SW 1271 (cell line): ENCODE measurements at regions not wholly inside any gene's neighbourhood (a gene's known extent, or its start where the extent isn't known, plus 50 kb on each side); places are given as distances from the start of the nearest gene placed in this dataset.
"Not testable (repeated sequence)": the region's sequence is repeated elsewhere in the genome, so short reads cannot be mapped to it uniquely, and the experiment has no call there.

Experiments used
- DNase-seq, 2 experiments: peaks; one replicate each; lab custom pipeline; 2025; lab: John Stamatoyannopoulos, UW

GRCh38 chr2:3899536-3900155 lies 196.3 kb downstream of the DCDC2C start:
- DNase-seq: no peak

DNA sequence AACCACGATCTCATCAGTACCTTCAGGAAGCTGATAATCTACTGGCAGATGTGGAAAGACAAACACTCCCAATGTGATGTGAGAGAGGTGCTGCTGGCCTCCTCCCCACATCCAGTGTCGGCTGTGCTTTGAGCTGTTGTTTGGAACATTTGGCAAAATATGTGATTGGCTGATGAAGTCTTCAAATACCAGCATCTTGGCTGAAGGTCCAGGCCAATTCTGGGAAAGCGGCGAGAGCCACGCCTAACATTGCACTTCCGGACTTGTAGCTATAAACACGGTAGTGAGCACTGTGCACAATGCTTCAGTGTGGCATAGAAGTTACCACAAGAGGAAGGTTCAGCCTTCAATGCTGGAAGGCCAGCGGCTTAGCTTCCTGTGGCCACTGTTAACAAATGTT lies 198.8 kb downstream of the DCDC2C start:
- no peak for DNase-seq

- no peak for DNase-seq
Measured at GRCh38 chr2:3904061-3904460, 200.7 kb downstream of the DCDC2C start.

DNA sequence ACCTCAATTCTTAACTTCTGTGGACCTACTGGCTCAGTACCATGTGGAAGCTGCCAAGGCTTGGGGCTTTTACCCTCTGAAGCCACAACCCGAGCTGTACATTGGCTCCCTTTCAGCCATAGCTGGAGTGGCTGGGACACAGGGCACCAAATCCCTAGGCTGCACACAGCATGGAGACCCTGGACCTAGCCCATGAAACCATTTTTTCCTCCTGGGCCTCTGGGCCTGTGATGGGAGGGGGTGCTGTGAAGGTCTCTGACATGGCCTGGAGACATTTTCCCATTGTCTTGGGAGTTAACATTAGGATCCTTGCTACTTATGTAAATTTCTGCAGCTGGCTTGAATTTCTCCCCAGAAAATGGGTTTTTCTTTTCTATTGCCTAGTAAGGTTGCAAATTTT lies 205.1 kb downstream of the DCDC2C start:
- DNase-seq: not testable (repeated sequence)

DNA sequence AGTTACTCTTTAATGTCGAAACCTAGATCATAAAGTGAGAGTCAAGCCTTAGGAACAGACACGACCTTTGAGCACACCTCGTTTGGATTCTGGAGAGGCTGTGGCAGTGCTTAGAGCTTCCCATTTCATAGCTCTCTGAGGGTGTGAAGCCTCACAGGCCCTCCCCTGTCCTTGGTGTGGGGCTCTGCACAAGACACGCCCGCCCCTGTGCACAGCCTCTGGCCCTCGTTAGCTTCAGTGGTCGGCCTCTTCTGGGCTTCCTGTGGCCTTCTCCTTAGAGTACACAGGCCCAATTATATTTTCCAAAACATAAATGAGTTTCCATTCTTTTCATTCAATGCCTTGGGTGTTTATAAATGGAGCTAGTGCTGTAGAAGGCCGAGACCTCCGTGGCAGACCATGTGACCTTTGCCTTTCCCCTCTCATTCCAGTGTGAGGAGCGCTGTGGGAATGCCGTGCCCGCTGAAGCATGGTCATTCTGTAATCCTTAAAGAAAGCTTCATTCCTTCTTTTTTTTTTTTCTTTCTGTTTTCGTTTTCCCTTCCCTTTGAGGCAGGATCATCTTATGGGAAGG lies 208.6 kb downstream of the DCDC2C start:
- no peak for DNase-seq

DNA sequence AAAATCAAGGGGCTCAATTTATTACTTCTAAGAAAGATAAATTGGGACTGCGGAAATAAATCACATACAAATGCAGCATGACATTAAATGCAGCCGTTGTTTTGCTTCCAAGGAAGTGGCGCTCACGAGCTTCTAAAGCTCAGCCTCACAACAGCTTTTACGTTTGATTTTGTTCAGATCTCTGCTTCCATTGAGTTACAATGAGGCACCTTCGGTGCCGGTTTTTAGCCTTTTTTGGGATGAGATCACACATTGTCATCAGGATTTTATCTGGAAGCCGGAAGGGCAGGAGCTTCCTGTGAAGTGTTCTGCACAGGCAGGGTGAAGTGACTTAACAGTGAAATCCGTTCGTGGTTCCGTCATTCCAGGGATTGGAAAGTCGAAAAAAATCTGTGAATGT lies 209.8 kb downstream of the DCDC2C start:
- DNase-seq: no peak

DNA sequence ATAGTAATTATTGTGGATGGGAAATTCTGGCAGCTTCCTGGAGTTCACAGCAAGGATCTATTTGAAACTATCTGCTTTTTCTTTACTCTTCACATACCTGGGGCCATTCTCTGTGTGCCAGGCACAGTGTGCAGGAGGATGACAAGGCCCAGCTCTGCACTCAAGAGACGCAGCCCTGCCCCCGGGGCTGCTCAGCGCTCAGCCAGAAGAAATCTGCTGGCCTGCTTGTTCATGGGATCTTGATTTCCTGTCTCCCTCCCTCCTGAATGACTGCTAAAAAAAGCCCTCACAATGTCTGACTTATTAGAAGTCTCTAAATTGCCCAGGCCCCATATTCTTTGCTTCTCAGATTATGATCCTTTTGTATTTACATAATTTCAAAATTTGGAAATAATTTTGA lies 210.9 kb downstream of the DCDC2C start:
- no peak for DNase-seq

GRCh38 chr2:3927031-3927430 lies 223.7 kb downstream of the DCDC2C start:
- DNase-seq: no peak

DNA sequence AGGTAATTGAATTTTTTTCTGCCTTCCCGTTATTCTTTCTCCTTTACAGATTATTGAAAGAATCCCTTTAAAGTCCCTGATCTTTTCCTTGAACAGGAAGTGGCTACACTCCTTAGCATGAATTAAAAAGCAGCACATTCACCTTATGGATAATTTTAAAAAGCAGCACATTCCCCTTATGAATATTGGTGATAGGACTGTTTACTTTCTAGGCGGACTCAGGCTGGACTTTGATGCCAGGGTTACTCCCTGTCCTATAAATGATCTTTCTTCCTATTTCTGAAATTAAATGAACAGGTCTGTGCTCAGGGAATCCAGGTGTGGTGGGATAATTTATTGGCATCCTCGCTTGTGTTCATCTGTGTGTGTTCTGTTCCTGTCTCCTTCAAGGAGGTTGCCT lies 226.0 kb downstream of the DCDC2C start:
- no peak for DNase-seq

GRCh38 chr2:3930246-3930645 lies 226.9 kb downstream of the DCDC2C start:
- DNase-seq: no peak

DNA sequence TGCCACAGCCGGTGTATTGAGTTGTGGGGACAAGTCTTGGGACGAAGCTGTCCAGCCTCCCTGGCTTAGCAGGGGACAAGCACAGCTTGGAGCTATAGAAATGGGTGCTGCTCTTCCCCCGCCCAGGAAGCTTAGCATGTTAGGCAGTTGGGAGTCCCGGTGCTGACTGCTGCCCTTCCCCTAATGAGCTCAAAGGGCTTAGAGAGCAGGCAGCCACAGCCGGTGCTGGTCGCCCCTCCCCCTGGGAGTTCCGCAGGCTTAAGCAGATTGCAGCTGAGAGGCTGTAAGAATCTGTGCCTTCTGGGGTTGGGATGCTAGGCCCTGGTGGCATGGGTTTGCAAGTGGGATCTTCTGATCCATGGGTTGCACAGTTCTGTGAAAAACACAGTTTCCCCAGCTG lies 237.3 kb downstream of the DCDC2C start:
- no peak for DNase-seq

DNA sequence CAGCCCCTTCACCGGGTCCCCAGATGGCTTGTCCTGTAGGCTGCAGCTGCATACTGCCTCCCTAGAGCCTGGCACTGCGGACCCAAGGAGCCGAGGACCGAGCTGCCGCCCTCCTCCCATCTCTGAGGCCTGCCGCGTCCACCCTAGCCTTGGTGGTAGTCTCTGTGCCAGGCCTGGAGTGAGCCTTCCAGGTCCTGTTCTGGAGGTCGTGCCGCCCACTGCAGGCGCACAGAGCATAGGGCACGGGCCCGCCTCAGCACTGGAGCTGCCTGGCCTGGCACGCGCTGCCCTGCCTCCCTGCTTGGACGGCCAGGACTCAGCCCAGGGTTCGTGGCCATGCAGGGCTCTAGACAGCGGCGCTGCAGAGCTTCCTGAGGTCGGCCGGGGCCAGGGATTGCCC lies 239.5 kb downstream of the DCDC2C start:
- DNase-seq: no peak

GRCh38 chr2:3944071-3944470 lies 240.7 kb downstream of the DCDC2C start:
- DNase-seq: no peak

GRCh38 chr2:3944841-3945240 lies 241.5 kb downstream of the DCDC2C start:
- no peak for DNase-seq

DNA sequence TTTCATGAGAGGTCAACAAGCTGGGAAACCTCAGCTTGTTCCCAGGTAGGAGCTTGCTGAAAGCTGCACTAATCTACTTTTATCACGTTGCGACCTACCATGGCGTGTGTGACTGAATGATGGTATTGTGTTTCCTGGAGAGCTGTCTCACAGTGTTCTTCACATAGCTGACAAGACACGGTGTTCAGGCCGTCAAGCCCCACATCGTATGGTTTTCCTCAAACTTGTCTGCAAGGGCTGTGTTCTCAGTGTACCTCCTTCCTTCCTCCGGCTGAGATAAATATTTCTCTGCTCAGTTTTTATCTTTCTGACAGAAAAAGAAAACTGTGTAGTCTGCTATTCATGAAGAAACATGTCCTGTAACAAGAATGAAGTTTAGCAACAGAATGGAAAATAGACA lies 244.8 kb downstream of the DCDC2C start:
- no peak for DNase-seq

- DNase-seq: no peak
Measured at GRCh38 chr2:3951131-3951954, 248.0 kb downstream of the DCDC2C start.

- DNase-seq: no peak
Measured at GRCh38 chr2:3952866-3953516, 249.6 kb downstream of the DCDC2C start.

DNA sequence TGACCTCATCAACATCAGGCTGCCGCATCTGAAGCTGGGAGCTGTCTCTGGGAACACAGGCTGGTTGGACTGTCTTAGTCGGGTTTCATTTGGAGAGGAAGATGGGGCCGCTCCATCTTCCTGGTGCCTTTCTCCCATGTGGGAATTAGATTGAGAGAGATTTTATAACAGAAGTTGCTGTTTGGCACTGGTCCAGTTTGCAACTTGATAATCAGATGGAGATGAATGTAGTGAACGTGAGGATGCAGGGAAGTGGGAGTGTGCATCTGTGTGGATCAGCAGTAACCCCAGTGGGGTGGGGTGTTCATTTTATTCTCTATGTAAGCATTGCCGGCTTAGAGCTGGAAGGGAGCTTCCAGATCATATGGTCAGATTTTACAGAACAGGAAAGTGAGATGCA lies 250.9 kb downstream of the DCDC2C start:
- no peak for DNase-seq

GRCh38 chr2:3956406-3956805 lies 253.0 kb downstream of the DCDC2C start:
- no peak for DNase-seq

- no peak for DNase-seq
Measured at GRCh38 chr2:3956892-3957291, 253.5 kb downstream of the DCDC2C start.

- no peak for DNase-seq
Measured at GRCh38 chr2:3958465-3958864, 255.1 kb downstream of the DCDC2C start.

DNA sequence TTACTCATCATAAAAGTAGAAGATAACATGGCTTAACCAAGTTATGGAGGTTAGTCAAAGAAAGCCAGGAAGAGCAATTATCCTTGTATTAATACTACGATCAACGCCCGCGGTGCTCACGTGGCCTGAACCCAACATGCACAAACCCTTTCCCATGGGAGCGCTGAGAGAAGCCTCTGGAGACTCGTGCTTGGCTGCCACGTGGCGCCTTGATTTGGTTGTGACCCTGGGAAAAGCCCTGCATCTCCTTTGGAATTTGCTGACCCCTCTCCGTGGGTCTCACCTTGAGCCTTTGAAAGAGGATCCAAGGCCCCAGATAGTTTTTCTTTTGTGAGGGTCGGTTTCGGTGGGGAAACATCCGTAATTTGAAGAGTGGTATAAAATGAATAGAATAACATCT lies 255.6 kb downstream of the DCDC2C start:
- no peak for DNase-seq

- DNase-seq: peak in 1 of 2 experiments; percentile 39
Measured at GRCh38 chr2:3959372-3959771, 256.0 kb downstream of the DCDC2C start.
